HG03354 (cell line): ENCODE measurements at regions not wholly inside any gene's neighbourhood (a gene's known extent, or its start where the extent isn't known, plus 50 kb on each side); places are given as distances from the start of the nearest gene placed in this dataset.

Source experiments
- ATAC-seq: cut with Tn5 transposase; IDR thresholded peaks from one replicate; pipeline ENCODE4 v1.9.1; 2021; ENCODE audit warnings: mild to moderate bottlenecking; ENCODE audit not compliant: unreplicated experiment, poor library complexity, severe bottlenecking

GRCh38 chr14:100486025-100486828, 101.0 kb downstream of the BEGAIN start:
- peak; percentile 49 for ATAC-seq
